Stimulated activated naive CD8-positive, alpha-beta T cell treated with anti-CD3 and anti-CD28 coated beads, Interleukin-15, Interleukin-2, amounts not matched to agents 100 ng/mL and 50 ng/mL, for 24 hours (primary cell): ENCODE measurements at regions not wholly inside any gene's neighbourhood (a gene's known extent, or its start where the extent isn't known, plus 50 kb on each side); places are given as distances from the start of the nearest gene placed in this dataset.

Source experiments
- H3K27ac Mint-ChIP-seq: one replicate; pipeline ENCODE4 v1.8.0; 2021; ENCODE audit warnings: mild to moderate bottlenecking, mixed read lengths
- H3K27me3 Mint-ChIP-seq: one replicate; pipeline ENCODE4 v1.8.0; 2021; ENCODE audit warnings: mixed read lengths
- H3K36me3 Mint-ChIP-seq: one replicate; pipeline ENCODE4 v1.8.0; 2021; ENCODE audit warnings: low read depth, mixed read lengths
- H3K4me1 Mint-ChIP-seq: one replicate; pipeline ENCODE4 v1.8.0; 2021; ENCODE audit warnings: low read depth, mixed read lengths
- H3K4me3 Mint-ChIP-seq: one replicate; pipeline ENCODE4 v1.8.0; 2021; ENCODE audit warnings: mild to moderate bottlenecking, mixed read lengths
- H3K9me3 Mint-ChIP-seq: one replicate; pipeline ENCODE4 v1.8.0; 2021; ENCODE audit warnings: mixed read lengths

GRCh38 chr9:81162361-81162760 lies 527.0 kb downstream of the TLE1 start:
- Mint-ChIP-seq H3K27me3 (no peaks in the 10 kb centered on the region), H3K36me3 (no peaks in the 10 kb centered on the region), H3K4me1 (no peaks in the 10 kb centered on the region), H3K27ac (no peak overlapping the region), H3K4me3 (no peak overlapping the region), H3K9me3 (peaks cover 7% of the 10 kb centered on the region)

GRCh38 chr9:81156381-81156780 lies 533.0 kb downstream of the TLE1 start:
- H3K27me3 Mint-ChIP-seq, result no peaks in the 10 kb centered on the region
- no peaks in the 10 kb centered on the region for H3K4me1 Mint-ChIP-seq
- no peaks in the 10 kb centered on the region for H3K9me3 Mint-ChIP-seq
- H3K4me3 Mint-ChIP-seq, result no peak overlapping the region
- no peak overlapping the region for H3K27ac Mint-ChIP-seq
- no peaks in the 10 kb centered on the region for H3K36me3 Mint-ChIP-seq

- H3K27ac Mint-ChIP-seq, result no peak overlapping the region
- no peak overlapping the region for H3K4me3 Mint-ChIP-seq
- no peaks in the 10 kb centered on the region for H3K4me1 Mint-ChIP-seq
Observed at GRCh38 chr9:81150016-81150625, 539.2 kb downstream of the TLE1 start.

DNA sequence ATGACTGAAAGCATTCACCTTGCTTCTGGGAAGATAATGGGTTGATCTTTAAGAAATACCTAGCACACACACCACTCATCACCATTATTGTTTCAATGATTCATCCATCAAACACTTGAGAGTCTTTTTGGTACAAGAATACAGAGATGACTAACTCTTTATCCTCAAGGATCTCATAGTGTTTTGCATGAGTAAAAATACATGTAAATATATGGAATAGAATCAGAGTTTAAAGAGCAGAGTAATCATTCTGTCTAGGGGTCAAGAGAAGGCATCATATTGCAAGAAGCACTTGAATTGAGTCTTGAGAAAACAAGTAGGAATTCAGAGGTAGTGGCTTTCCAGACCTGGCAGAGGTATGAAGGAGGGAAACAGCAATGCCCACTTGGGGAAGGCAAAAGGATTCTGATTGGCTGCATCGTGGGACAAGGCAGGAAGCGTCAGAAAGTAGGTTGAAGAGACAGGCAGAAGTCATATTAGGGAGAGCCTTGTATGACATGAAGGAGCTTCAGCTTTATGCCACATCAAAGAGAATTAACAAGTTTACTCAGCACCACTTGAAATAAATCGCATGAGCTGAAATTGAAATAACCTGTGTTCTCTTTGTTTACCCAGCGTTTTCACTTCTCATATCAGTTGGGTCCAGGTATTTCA lies 542.5 kb downstream of the TLE1 start:
- Mint-ChIP-seq H3K4me3 (no peak overlapping the region), H3K4me1 (no peaks in the 10 kb centered on the region), H3K36me3 (no peaks in the 10 kb centered on the region), H3K27ac (no peak overlapping the region), H3K9me3 (peaks cover 10% of the 10 kb centered on the region), H3K27me3 (no peaks in the 10 kb centered on the region)

More at GRCh38 chr9:81150016-81150625, 539.2 kb downstream of the TLE1 start:
- no peaks in the 10 kb centered on the region for H3K27me3 Mint-ChIP-seq
- H3K9me3 Mint-ChIP-seq, result peaks cover 10% of the 10 kb centered on the region
- H3K36me3 Mint-ChIP-seq, result no peaks in the 10 kb centered on the region

DNA sequence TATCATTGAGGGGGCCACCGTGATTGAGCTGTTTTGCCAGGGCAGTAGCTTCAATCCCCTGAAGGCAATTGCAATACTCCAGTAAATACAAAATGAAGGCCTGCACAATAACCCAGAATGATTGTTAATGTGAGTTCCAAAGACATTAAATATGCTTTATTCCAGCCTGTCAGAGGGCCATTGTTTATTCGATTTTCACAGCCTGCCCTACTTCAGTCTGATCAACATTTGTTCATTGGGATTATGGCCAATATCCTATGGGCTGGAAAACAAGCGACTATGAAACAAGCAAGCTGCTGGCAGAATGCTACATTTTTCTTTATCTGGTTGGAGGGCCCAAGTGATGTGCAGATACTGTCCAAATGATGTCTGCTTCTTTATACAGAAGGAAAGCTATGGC lies 543.1 kb downstream of the TLE1 start:
- H3K4me1 Mint-ChIP-seq, result no peaks in the 10 kb centered on the region
- H3K4me3 Mint-ChIP-seq, result no peak overlapping the region
- no peaks in the 10 kb centered on the region for H3K27me3 Mint-ChIP-seq
- peaks cover 10% of the 10 kb centered on the region for H3K9me3 Mint-ChIP-seq
- H3K36me3 Mint-ChIP-seq, result no peaks in the 10 kb centered on the region
- no peak overlapping the region for H3K27ac Mint-ChIP-seq

DNA sequence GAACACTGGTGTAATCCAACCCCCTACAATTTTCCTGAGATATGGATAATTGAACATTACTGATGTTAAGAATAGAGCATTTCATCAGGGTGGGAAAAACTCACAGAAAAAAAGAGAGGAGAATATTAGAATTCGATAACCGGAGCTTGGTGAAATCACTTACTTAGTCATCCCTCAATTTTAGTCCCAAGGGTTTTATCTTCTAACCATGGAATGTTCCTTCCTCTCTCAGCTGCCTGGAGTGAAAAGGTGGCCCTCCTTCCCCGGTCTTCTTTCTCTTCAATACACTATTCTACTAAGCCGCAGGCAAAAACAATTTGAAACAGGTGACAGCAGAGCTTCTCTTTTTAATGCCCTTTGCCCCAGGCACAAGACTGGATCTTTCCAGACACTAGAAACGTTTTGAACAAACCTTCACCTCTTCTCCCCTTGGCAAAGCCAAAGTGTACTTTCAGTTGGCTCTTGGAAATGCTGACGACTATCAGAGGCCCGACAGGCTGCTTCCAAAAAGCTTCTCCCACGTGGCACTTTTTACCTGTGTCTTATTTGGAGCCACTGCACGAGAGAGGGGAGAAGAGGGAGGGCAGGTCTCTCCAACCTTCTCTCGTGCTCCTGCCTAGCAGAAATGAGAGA lies 543.9 kb downstream of the TLE1 start:
- Mint-ChIP-seq H3K4me1 (no peaks in the 10 kb centered on the region), H3K27me3 (no peaks in the 10 kb centered on the region), H3K36me3 (no peaks in the 10 kb centered on the region), H3K4me3 (no peak overlapping the region), H3K27ac (no peak overlapping the region), H3K9me3 (peaks cover 11% of the 10 kb centered on the region)

DNA sequence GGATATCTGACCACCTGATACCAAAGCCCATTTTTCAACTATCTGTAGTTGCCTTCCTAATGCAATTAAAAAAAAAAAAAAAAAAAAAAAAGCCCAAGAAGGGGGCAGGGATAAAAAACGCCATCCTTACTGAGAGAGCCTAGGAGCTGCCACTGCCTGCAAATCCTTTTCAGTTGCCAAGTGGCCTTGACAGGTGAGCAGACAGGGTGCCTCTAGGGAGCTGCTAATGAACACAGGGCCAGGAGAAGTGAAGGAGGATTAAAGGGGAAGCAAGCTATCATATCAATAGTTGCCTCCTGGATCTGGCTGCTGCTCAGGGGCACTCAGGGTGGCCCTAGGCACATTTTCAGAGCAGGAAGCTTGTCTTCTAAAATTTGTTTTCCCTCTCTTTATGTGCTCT lies 547.4 kb downstream of the TLE1 start:
- Mint-ChIP-seq H3K4me3 (no peak overlapping the region), H3K27me3 (no peaks in the 10 kb centered on the region), H3K27ac (no peak overlapping the region), H3K9me3 (peaks cover 4% of the 10 kb centered on the region), H3K36me3 (no peaks in the 10 kb centered on the region), H3K4me1 (no peaks in the 10 kb centered on the region)

DNA sequence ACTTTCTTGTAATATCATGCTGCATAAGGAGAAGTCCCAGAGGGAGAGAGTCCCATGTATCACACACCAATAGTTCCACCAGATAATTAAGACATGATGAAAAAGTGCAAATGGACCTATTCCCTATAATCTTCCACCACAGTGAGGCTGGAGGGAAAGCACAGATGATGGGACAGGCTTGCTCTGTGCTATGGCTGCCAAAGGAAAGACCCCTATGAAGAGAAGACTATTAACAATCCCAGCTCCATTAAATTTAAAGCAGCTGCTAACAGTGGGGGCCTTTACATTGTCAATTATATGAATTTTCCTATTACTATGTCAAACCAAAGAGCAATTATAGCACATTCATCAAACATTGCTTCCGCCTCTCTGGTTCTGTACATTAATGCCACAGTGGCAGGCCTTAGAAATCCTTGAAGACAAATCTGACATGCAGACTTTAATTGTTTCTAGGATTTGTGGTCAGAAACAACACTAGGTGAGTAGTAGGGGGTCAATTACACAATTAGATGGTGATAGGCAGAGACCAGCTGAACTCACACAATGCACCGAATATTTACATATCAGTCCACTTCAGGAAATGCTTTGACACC lies 551.3 kb downstream of the TLE1 start:
- Mint-ChIP-seq H3K9me3 (peaks cover 4% of the 10 kb centered on the region), H3K4me1 (no peaks in the 10 kb centered on the region), H3K36me3 (no peaks in the 10 kb centered on the region), H3K27me3 (no peaks in the 10 kb centered on the region), H3K4me3 (no peak overlapping the region), H3K27ac (no peak overlapping the region)

- Mint-ChIP-seq H3K9me3 (no peaks in the 10 kb centered on the region), H3K4me1 (no peaks in the 10 kb centered on the region)
Observed at GRCh38 chr9:81132796-81133195, 556.6 kb downstream of the TLE1 start.

DNA sequence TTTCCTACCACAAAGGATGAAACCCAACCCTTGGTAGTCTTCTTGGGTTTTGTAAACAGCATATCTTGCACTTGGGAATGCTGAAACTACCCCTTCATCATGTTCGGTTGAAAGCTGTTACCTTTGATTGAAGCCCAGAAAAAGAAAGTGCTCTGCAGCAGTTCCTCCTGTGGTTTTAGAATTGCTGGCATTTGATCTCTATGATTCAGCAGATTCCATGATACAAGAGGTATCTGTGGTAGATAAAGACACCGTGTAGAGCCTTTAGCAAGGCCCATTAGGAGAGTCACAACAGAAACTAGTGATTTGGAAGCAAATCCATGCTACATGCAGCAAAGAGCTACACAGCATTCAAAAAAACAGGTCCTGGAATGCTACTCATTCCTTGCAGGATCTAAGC lies 557.0 kb downstream of the TLE1 start:
- Mint-ChIP-seq H3K4me1 (no peaks in the 10 kb centered on the region), H3K9me3 (no peaks in the 10 kb centered on the region), H3K4me3 (no peak overlapping the region), H3K27ac (no peak overlapping the region), H3K36me3 (no peaks in the 10 kb centered on the region), H3K27me3 (no peaks in the 10 kb centered on the region)

More at GRCh38 chr9:81132796-81133195, 556.6 kb downstream of the TLE1 start:
- H3K36me3 Mint-ChIP-seq, result no peaks in the 10 kb centered on the region
- no peaks in the 10 kb centered on the region for H3K27me3 Mint-ChIP-seq
- no peak overlapping the region for H3K27ac Mint-ChIP-seq
- H3K4me3 Mint-ChIP-seq, result no peak overlapping the region

- Mint-ChIP-seq H3K27ac (no peak overlapping the region), H3K36me3 (no peaks in the 10 kb centered on the region), H3K27me3 (no peaks in the 10 kb centered on the region), H3K9me3 (peaks cover 8% of the 10 kb centered on the region), H3K4me1 (peaks cover 12% of the 10 kb centered on the region), H3K4me3 (no peak overlapping the region)
Observed at GRCh38 chr9:81128701-81129100, 560.6 kb downstream of the TLE1 start.

DNA sequence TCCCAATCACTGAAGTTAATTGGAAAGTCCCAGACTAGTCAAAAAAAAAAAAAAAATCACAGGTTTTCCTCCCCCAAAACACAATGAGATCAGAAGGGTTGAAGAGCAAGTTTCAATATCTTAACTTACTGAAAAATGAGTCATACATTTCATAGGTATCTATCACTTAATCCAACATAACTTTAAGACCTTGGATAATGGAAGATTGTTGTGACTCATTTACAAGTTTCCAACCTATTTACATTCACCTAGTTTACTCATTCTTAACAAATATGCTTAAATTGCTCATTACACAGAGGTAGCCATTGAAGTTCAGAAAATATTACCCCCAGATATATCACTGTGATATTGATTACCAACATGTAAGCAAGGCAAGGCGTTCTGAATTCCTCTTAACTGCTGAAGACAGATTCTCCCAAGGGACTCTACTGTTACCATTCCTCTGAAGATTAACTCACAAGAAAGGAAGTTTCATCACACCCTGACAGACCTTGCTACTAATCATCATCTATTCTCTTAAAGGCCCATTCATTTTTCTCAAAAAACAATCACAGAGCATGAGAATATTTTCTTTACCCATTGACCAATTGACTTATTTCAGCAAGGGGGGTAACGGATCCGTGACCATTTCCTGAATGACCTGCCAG lies 563.8 kb downstream of the TLE1 start:
- Mint-ChIP-seq H3K4me3 (no peak overlapping the region), H3K36me3 (no peaks in the 10 kb centered on the region), H3K9me3 (peaks cover 11% of the 10 kb centered on the region), H3K4me1 (peaks cover 12% of the 10 kb centered on the region), H3K27me3 (no peaks in the 10 kb centered on the region), H3K27ac (no peak overlapping the region)

- Mint-ChIP-seq H3K27ac (no peak overlapping the region), H3K36me3 (no peaks in the 10 kb centered on the region), H3K9me3 (peaks cover 15% of the 10 kb centered on the region)
Observed at GRCh38 chr9:81123526-81123925, 565.8 kb downstream of the TLE1 start.

DNA sequence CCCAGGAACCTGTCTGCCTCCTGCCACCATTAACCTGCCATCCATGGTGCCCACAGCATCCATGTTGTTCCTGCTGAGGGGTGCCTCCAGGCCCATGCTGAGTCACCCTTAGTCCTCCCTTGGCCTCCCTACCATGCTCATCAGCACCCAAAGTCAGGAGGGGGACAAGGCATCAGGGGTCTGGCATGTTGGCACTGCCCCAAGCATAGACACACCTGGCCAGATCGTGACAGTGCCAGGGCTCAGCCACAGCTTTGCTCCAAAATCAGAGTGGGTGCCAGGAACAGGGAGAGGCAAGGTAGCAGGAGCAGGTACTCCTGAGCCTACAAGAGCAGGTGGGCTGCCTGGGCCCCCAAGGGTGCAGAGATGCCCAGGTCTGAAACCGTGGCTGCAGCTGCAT lies 566.6 kb downstream of the TLE1 start:
- H3K27ac Mint-ChIP-seq, result no peak overlapping the region
- H3K9me3 Mint-ChIP-seq, result peaks cover 15% of the 10 kb centered on the region
- H3K27me3 Mint-ChIP-seq, result no peaks in the 10 kb centered on the region
- H3K4me1 Mint-ChIP-seq, result peaks cover 12% of the 10 kb centered on the region
- no peaks in the 10 kb centered on the region for H3K36me3 Mint-ChIP-seq
- H3K4me3 Mint-ChIP-seq, result no peak overlapping the region

More at GRCh38 chr9:81123526-81123925, 565.8 kb downstream of the TLE1 start:
- no peak overlapping the region for H3K4me3 Mint-ChIP-seq
- H3K4me1 Mint-ChIP-seq, result peaks cover 12% of the 10 kb centered on the region
- H3K27me3 Mint-ChIP-seq, result no peaks in the 10 kb centered on the region

- Mint-ChIP-seq H3K9me3 (peaks cover 7% of the 10 kb centered on the region), H3K27me3 (no peaks in the 10 kb centered on the region), H3K4me1 (no peaks in the 10 kb centered on the region), H3K4me3 (no peak overlapping the region), H3K36me3 (no peaks in the 10 kb centered on the region), H3K27ac (no peak overlapping the region)
Observed at GRCh38 chr9:81119591-81119990, 569.8 kb downstream of the TLE1 start.
